HL-60 (cell line): ENCODE measurements at regions not wholly inside any gene's neighbourhood (a gene's known extent, or its start where the extent isn't known, plus 50 kb on each side); places are given as distances from the start of the nearest gene placed in this dataset.

Experiments
- CTCF ChIP-seq: IDR thresholded peaks from one replicate; pipeline ENCODE4 v1.5.1; 2011; ENCODE audit warnings: low read length, control low read depth, inconsistent platforms; ENCODE audit not compliant: insufficient read depth
- POLR2AphosphoS5 ChIP-seq: IDR thresholded peaks from 2 replicates; pipeline ENCODE4 v1.6.1; 2012; ENCODE audit warnings: low read depth
- REST ChIP-seq: IDR thresholded peaks from 2 replicates; pipeline ENCODE4 v1.6.1; 2012; ENCODE audit warnings: low read depth; ENCODE audit not compliant: insufficient replicate concordance

DNA sequence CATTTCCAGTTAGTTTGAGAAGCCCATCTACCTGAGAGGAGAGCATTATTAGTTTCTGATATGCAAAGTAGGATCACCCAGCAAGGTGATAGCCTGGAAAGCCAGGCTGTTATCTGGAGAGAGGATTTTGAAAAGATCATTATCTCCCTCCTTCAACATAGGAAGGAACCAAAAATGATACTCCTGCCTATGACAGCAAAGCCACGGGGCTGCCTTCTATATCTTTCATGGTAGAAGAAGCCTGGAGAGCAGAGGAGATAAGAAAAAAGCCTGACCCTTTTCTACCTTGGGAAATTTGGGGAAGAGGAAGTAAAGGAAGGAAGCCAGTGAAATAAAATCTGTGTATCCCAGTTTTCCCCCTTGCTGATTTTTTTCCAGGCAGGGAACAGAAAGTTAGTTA lies 205.5 kb downstream of the MFSD1 start:
- TF ChIP-seq CTCF: no peak
- no peak for TF ChIP-seq REST
- no peak for TF ChIP-seq POLR2AphosphoS5
